Kidney tubule cell (primary cell): ENCODE measurements at regions not wholly inside any gene's neighbourhood (a gene's known extent, or its start where the extent isn't known, plus 50 kb on each side); places are given as distances from the start of the nearest gene placed in this dataset.

ENCODE experiments used
- DNase-seq: peaks from one replicate; pipeline ENCODE4 v3.0.0-alpha.2; 2018; ENCODE audit warnings: low spot score

GRCh38 chr21:36555199-36555800, 75.4 kb upstream of the CLDN14 start:
- DNase-seq, result peak; percentile 38

- DNase-seq, result no peak
Measured at GRCh38 chr21:36557316-36557715, 77.4 kb upstream of the CLDN14 start.

- no peak for DNase-seq
Measured at GRCh38 chr21:36560933-36561575, 81.1 kb upstream of the CLDN14 start.

- peak; percentile 45 for DNase-seq
Measured at GRCh38 chr21:36563341-36563926, 83.5 kb upstream of the CLDN14 start.

- no peak for DNase-seq
Measured at GRCh38 chr21:36564647-36565046, 84.7 kb upstream of the CLDN14 start.

- no peak for DNase-seq
Measured at GRCh38 chr21:36565540-36565939, 85.6 kb upstream of the CLDN14 start.

- DNase-seq, result no peak
Measured at GRCh38 chr21:36566644-36567043, 86.7 kb upstream of the CLDN14 start.

- DNase-seq, result no peak
Measured at GRCh38 chr21:36567216-36567885, 87.4 kb upstream of the CLDN14 start.

GRCh38 chr21:36569511-36569910, 89.6 kb upstream of the CLDN14 start:
- no peak for DNase-seq

- DNase-seq, result no peak
Measured at GRCh38 chr21:36571556-36571955, 91.6 kb upstream of the CLDN14 start.

GRCh38 chr21:36572039-36572438, 92.1 kb upstream of the CLDN14 start:
- DNase-seq, result no peak

GRCh38 chr21:36575306-36575705, 95.4 kb upstream of the CLDN14 start:
- DNase-seq, result no peak

- no peak for DNase-seq
Measured at GRCh38 chr21:36576441-36576840, 96.5 kb upstream of the CLDN14 start.

GRCh38 chr21:36579898-36580297, 100.0 kb upstream of the CLDN14 start:
- DNase-seq, result peak; percentile 65

GRCh38 chr21:36582271-36582670, 102.3 kb upstream of the CLDN14 start:
- DNase-seq, result no peak

GRCh38 chr21:36583591-36583990, 103.7 kb upstream of the CLDN14 start:
- no peak for DNase-seq

GRCh38 chr21:36584980-36585940, 105.3 kb upstream of the CLDN14 start:
- DNase-seq, result no peak

GRCh38 chr21:36587388-36587787, 107.5 kb upstream of the CLDN14 start:
- peak; percentile 70 for DNase-seq

GRCh38 chr21:36589352-36589971, 109.5 kb upstream of the SIM2 start:
- DNase-seq, result peak; percentile 50

GRCh38 chr21:36591326-36591970, 107.5 kb upstream of the SIM2 start:
- DNase-seq, result no peak

GRCh38 chr21:36596174-36596573, 102.7 kb upstream of the SIM2 start:
- DNase-seq, result no peak
